WTC11 (cell line): ENCODE measurements at regions not wholly inside any gene's neighbourhood (a gene's known extent, or its start where the extent isn't known, plus 50 kb on each side); places are given as distances from the start of the nearest gene placed in this dataset.

Experiments used
- CTCF ChIP-seq: fragments of 200-600 bp; IDR thresholded peaks from 2 replicates; pipeline ENCODE4 v1.8.0; 2022; ENCODE audit warnings: antibody characterized with exemption
- E2F5 ChIP-seq: sonication (generic); formaldehyde crosslinking; IDR thresholded peaks from 2 replicates; pipeline ENCODE4 v1.8.1; 2022; ENCODE audit warnings: mild to moderate bottlenecking, moderate library complexity, missing genetic modification reagents
- NR2C2 ChIP-seq: sonication (generic); formaldehyde crosslinking; IDR thresholded peaks from 2 replicates; pipeline ENCODE4 v1.8.0; 2022; ENCODE audit warnings: mild to moderate bottlenecking, missing genetic modification reagents
- ZNF671 ChIP-seq: fragments of 250-450 bp; sonication (Bioruptor Pico); IDR thresholded peaks from 2 replicates; pipeline ENCODE4 v1.8.0; 2021; ENCODE audit warnings: mild to moderate bottlenecking

DNA sequence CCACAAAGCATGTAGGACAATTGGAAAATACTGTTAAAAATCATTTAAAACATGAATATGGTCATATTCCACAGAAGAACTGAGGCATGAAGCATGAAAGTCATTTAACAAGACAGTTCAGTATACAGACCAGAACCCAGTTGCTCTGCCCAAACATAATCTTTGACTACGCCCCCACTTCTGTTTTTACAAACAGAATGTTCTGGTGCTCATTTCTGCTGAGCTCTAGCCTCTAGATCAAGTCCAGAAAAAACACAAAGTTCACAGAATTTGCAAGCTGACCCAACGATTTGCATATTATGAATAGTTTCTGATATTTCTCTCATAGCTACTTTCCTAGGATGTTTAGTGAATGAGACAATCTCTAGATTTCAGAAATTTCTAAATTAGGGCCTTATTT, 424.9 kb downstream of the PID1 start:
- no peak for TF ChIP-seq CTCF
- no peak for TF ChIP-seq ZNF671
- no peak for TF ChIP-seq NR2C2 (CRISPR knock-in tag)
- TF ChIP-seq E2F5 (CRISPR knock-in tag): no peak
